ENCODE measurements at regions not wholly inside any gene's neighbourhood (a gene's known extent, or its start where the extent isn't known, plus 50 kb on each side); places are given as distances from the start of the nearest gene placed in this dataset.
"Not testable (repeated sequence)": the region's sequence is repeated elsewhere in the genome, so short reads cannot be mapped to it uniquely, and the experiment has no call there.

- H3K4me3 Mint-ChIP-seq, result no peak overlapping the region
- H3K27ac Mint-ChIP-seq, result no peak overlapping the region
- no peaks in the 10 kb centered on the region for H3K36me3 Mint-ChIP-seq (ENCODE audit: low read depth)
- intact Hi-C loops (cut with micrococcal nuclease), result no loop called here
- no peaks in the 10 kb centered on the region for H3K27me3 Mint-ChIP-seq
- no peaks in the 10 kb centered on the region for H3K4me1 Mint-ChIP-seq
- no peak for DNase-seq
- no peaks in the 10 kb centered on the region for H3K9me3 Mint-ChIP-seq
Observed at GRCh38 chr2:215537611-215538010, 101.7 kb upstream of the FN1 start.

- intact Hi-C loops (cut with micrococcal nuclease), result no loop called here
- H3K9me3 Mint-ChIP-seq, result no peaks in the 10 kb centered on the region
- H3K27ac Mint-ChIP-seq, result no peak overlapping the region
- no peaks in the 10 kb centered on the region for H3K36me3 Mint-ChIP-seq (ENCODE audit: low read depth)
- H3K4me3 Mint-ChIP-seq, result no peak overlapping the region
- H3K4me1 Mint-ChIP-seq, result no peaks in the 10 kb centered on the region
- no peak for DNase-seq
- no peaks in the 10 kb centered on the region for H3K27me3 Mint-ChIP-seq
Observed at GRCh38 chr2:215536510-215536909, 100.6 kb upstream of the FN1 start.

- DNase-seq, result no peak
- Mint-ChIP-seq H3K27me3 (no peaks in the 10 kb centered on the region), H3K36me3 (ENCODE audit: low read depth) (no peaks in the 10 kb centered on the region), H3K27ac (no peak overlapping the region), H3K4me1 (no peaks in the 10 kb centered on the region), H3K9me3 (no peaks in the 10 kb centered on the region), H3K4me3 (no peak overlapping the region)
- intact Hi-C loops (cut with micrococcal nuclease), result no loop called here
Observed at GRCh38 chr2:215535741-215536140, 99.9 kb upstream of the FN1 start.

GRCh38 chr2:215535125-215535668, 99.3 kb upstream of the FN1 start:
- Mint-ChIP-seq H3K4me3 (no peak overlapping the region), H3K27ac (no peak overlapping the region), H3K9me3 (no peaks in the 10 kb centered on the region), H3K36me3 (ENCODE audit: low read depth) (no peaks in the 10 kb centered on the region), H3K4me1 (no peaks in the 10 kb centered on the region), H3K27me3 (no peaks in the 10 kb centered on the region)
- intact Hi-C loops (cut with micrococcal nuclease), result no loop called here
- no peak for DNase-seq

GRCh38 chr2:215533716-215534115, 97.8 kb upstream of the FN1 start:
- DNase-seq; H3K27me3 Mint-ChIP-seq; H3K9me3 Mint-ChIP-seq; H3K4me1 Mint-ChIP-seq; H3K36me3 Mint-ChIP-seq (ENCODE audit: low read depth); H3K4me3 Mint-ChIP-seq; intact Hi-C loops (cut with micrococcal nuclease); H3K27ac Mint-ChIP-seq: not testable (repeated sequence)

GRCh38 chr2:215532844-215533243, 97.0 kb upstream of the FN1 start:
- Mint-ChIP-seq H3K4me3 (no peak overlapping the region), H3K4me1 (no peaks in the 10 kb centered on the region), H3K27me3 (no peaks in the 10 kb centered on the region), H3K9me3 (no peaks in the 10 kb centered on the region), H3K27ac (no peak overlapping the region), H3K36me3 (ENCODE audit: low read depth) (no peaks in the 10 kb centered on the region)
- intact Hi-C loops (cut with micrococcal nuclease), result no loop called here
- DNase-seq, result no peak

DNA sequence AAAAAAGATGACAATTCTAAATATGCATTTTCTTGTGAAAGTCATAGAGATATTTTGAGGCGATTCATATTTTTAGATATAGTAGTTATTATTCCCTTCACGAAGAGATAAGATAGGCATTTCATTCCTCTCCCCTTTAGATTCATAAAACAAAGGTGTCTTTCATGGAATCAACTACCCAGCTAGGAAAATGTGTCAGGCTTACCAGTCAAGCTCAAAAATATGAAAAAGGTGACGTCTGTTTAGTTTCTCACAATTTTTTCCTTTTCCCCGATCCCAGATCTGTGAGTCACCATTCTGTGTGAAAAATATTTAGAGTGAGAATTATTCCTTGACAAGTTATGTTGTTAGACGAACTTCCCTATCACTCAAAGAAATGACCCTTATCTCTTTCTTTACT, 95.4 kb upstream of the FN1 start:
- Mint-ChIP-seq H3K27ac (no peak overlapping the region), H3K36me3 (ENCODE audit: low read depth) (no peaks in the 10 kb centered on the region), H3K4me1 (no peaks in the 10 kb centered on the region), H3K4me3 (no peak overlapping the region), H3K27me3 (no peaks in the 10 kb centered on the region), H3K9me3 (no peaks in the 10 kb centered on the region)
- intact Hi-C loops (cut with micrococcal nuclease), result no loop called here
- DNase-seq, result no peak

- Mint-ChIP-seq H3K27ac (no peak overlapping the region), H3K9me3 (no peaks in the 10 kb centered on the region), H3K4me1 (no peaks in the 10 kb centered on the region), H3K4me3 (no peak overlapping the region), H3K27me3 (peaks cover 3% of the 10 kb centered on the region), H3K36me3 (ENCODE audit: low read depth) (no peaks in the 10 kb centered on the region)
- intact Hi-C loops (cut with micrococcal nuclease), result no loop called here
- no peak for DNase-seq
Observed at GRCh38 chr2:215530191-215530968, 94.5 kb upstream of the FN1 start.

GRCh38 chr2:215529271-215529670, 93.4 kb upstream of the FN1 start:
- Mint-ChIP-seq H3K36me3 (ENCODE audit: low read depth) (no peaks in the 10 kb centered on the region), H3K27me3 (peaks cover 4% of the 10 kb centered on the region), H3K4me1 (no peaks in the 10 kb centered on the region), H3K27ac (no peak overlapping the region), H3K4me3 (no peak overlapping the region), H3K9me3 (no peaks in the 10 kb centered on the region)
- DNase-seq, result no peak
- intact Hi-C loops (cut with micrococcal nuclease), result no loop called here

DNA sequence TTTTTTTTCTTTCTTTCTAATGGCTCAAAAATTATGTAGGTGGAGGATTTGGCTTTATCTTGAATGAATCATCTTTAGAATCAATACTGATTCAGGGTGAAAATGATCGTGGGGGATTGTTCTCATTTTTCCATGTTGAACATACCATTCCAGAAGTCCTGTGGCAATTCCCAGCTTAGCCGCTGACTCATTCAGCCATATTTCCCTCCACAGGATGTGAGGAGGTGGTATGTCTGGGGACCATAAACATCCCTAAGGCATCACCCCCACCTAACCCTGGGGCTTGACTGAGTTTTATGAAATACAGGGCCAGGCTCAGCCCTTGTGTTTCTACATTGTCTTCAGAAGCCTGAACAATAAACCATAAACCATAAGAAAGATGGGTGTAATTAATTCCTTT, 92.7 kb upstream of the FN1 start:
- no peak overlapping the region for H3K4me3 Mint-ChIP-seq
- H3K27ac Mint-ChIP-seq, result no peak overlapping the region
- intact Hi-C loops (cut with micrococcal nuclease), result no loop called here
- DNase-seq, result no peak
- no peaks in the 10 kb centered on the region for H3K9me3 Mint-ChIP-seq
- H3K27me3 Mint-ChIP-seq, result peaks cover 4% of the 10 kb centered on the region
- H3K36me3 Mint-ChIP-seq (ENCODE audit: low read depth), result no peaks in the 10 kb centered on the region
- no peaks in the 10 kb centered on the region for H3K4me1 Mint-ChIP-seq

- H3K4me1 Mint-ChIP-seq, result no peaks in the 10 kb centered on the region
- intact Hi-C loops (cut with micrococcal nuclease), result no loop called here
- H3K27ac Mint-ChIP-seq, result no peak overlapping the region
- no peak for DNase-seq
- H3K36me3 Mint-ChIP-seq (ENCODE audit: low read depth), result no peaks in the 10 kb centered on the region
- H3K4me3 Mint-ChIP-seq, result no peak overlapping the region
- H3K9me3 Mint-ChIP-seq, result no peaks in the 10 kb centered on the region
- H3K27me3 Mint-ChIP-seq, result peaks cover 4% of the 10 kb centered on the region
Observed at GRCh38 chr2:215527736-215528135, 91.9 kb upstream of the FN1 start.

- no peaks in the 10 kb centered on the region for H3K4me1 Mint-ChIP-seq
- H3K27me3 Mint-ChIP-seq, result peaks cover 4% of the 10 kb centered on the region
- no peaks in the 10 kb centered on the region for H3K9me3 Mint-ChIP-seq
- H3K36me3 Mint-ChIP-seq (ENCODE audit: low read depth), result no peaks in the 10 kb centered on the region
- H3K4me3 Mint-ChIP-seq, result no peak overlapping the region
- no peak overlapping the region for H3K27ac Mint-ChIP-seq
- intact Hi-C loops (cut with micrococcal nuclease), result no loop called here
- DNase-seq, result no peak
Observed at GRCh38 chr2:215526341-215526740, 90.5 kb upstream of the FN1 start.

DNA sequence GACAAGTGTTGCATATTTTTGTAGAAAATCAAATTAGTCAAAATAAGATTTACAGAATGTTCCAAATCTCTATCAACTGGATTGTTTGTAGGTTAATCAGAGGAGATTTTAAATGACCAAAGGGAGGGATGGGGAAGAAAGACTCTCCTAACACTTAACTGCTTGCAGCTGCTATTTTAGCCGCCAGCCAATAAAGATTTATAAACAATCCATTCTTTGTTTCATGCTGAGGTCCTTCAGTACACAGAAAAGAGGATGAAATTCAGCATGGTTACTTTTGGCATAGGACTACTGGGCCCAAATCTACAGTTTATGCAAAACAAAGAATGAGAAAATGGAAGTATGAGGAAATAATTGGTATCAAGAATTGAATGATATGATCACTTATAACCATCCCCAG, 86.4 kb upstream of the FN1 start:
- Mint-ChIP-seq H3K4me3 (no peak overlapping the region), H3K36me3 (ENCODE audit: low read depth) (no peaks in the 10 kb centered on the region), H3K27me3 (peaks cover 4% of the 10 kb centered on the region), H3K27ac (no peak overlapping the region), H3K9me3 (no peaks in the 10 kb centered on the region), H3K4me1 (no peaks in the 10 kb centered on the region)
- intact Hi-C loops (cut with micrococcal nuclease), result no loop called here
- DNase-seq, result no peak

DNA sequence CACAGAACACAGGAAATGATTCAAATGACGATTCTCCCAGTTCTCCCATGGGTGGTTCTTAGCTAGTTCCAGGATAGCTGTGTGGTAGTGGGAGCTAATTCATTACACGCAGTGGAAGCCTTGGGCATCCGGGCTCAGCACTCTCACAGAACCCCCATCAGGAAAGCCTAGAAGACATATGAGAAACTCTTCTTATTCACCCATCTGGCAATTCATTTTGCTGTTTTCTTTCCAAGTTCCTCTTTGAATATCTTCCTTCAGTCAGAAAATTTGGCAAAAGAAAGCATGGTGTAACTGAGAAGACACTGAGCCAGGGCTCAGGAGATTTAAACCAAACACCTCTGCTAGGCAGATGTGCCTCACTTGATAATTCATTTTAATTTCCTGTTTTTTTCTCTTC, 85.2 kb upstream of the FN1 start:
- intact Hi-C loops (cut with micrococcal nuclease), result no loop called here

GRCh38 chr2:215517391-215517790, 81.5 kb upstream of the FN1 start:
- no peak overlapping the region for H3K4me3 Mint-ChIP-seq
- no peaks in the 10 kb centered on the region for H3K9me3 Mint-ChIP-seq
- intact Hi-C loops (cut with micrococcal nuclease), result no loop called here
- H3K27ac Mint-ChIP-seq, result no peak overlapping the region
- no peak for DNase-seq
- H3K27me3 Mint-ChIP-seq, result no peaks in the 10 kb centered on the region
- H3K4me1 Mint-ChIP-seq, result no peaks in the 10 kb centered on the region
- no peaks in the 10 kb centered on the region for H3K36me3 Mint-ChIP-seq (ENCODE audit: low read depth)

More for the DNA sequence above, 85.2 kb upstream of the FN1 start:
- DNase-seq, result no peak
- Mint-ChIP-seq H3K9me3 (no peaks in the 10 kb centered on the region), H3K4me3 (no peak overlapping the region), H3K27me3 (peaks cover 4% of the 10 kb centered on the region), H3K4me1 (no peaks in the 10 kb centered on the region), H3K36me3 (ENCODE audit: low read depth) (no peaks in the 10 kb centered on the region), H3K27ac (no peak overlapping the region)

All from activated CD4-positive, alpha-beta T cell treated with anti-CD3 and anti-CD28 coated beads, Interleukin-2, amount 10 ng/mL, durations not matched to agents 24 days and 14 days (primary cell).